CD14-positive monocyte (primary cell): ENCODE measurements at regions not wholly inside any gene's neighbourhood (a gene's known extent, or its start where the extent isn't known, plus 50 kb on each side); places are given as distances from the start of the nearest gene placed in this dataset.

Source experiments
- DNase-seq, 3 donors: peaks; one replicate each; pipeline ENCODE4 v3.0.0-alpha.2; 2011 to 2022
- H2AFZ ChIP-seq: 2 replicates; pipeline ENCODE4 v1.6.0; 2012; ENCODE audit warnings: mild to moderate bottlenecking, low read depth, low read length, inconsistent platforms; ENCODE audit not compliant: insufficient read depth, poor library complexity, severe bottlenecking
- H3K27ac ChIP-seq, 2 donors: 1 replicate in 1 of 2; 2 replicates in 1 of 2; pipeline ENCODE4 v1.5.1; 2012 to 2013; ENCODE audit warnings: low read length in 2 of 2, control low read depth in 1 of 2, inconsistent platforms in 1 of 2, low read depth in 1 of 2, mild to moderate bottlenecking in 1 of 2
- H3K27me3 ChIP-seq, 2 donors: one replicate each; pipeline versions ENCODE4 v1.6.0 to v1.6.1; 2011 to 2013; ENCODE audit warnings: low read length in 2 of 2; ENCODE audit not compliant: control insufficient read depth in 2 of 2, insufficient read depth in 2 of 2
- H3K36me3 ChIP-seq, 2 donors: replicated peaks in 1 of 2; 1 replicate in 1 of 2; 2 replicates in 1 of 2; pipeline versions ENCODE4 v1.5.1 to v1.6.1; 2012 to 2013; ENCODE audit warnings: low read length in 2 of 2, control low read depth in 1 of 2, inconsistent platforms in 1 of 2, mild to moderate bottlenecking in 1 of 2; ENCODE audit not compliant: insufficient read depth in 2 of 2, control insufficient read depth in 1 of 2
- H3K4me1 ChIP-seq, 2 donors: 1 replicate in 1 of 2; 2 replicates in 1 of 2; pipeline versions ENCODE4 v1.5.1 to v1.6.1; 2012 to 2013; ENCODE audit warnings: low read length in 2 of 2, control low read depth in 1 of 2, inconsistent platforms in 1 of 2, mild to moderate bottlenecking in 1 of 2, moderate library complexity in 1 of 2; ENCODE audit not compliant: insufficient read depth in 2 of 2, control insufficient read depth in 1 of 2
- H3K4me2 ChIP-seq: replicated peaks from 2 replicates; pipeline ENCODE3; 2012; ENCODE audit warnings: low read length, moderate library complexity, mild to moderate bottlenecking; ENCODE audit not compliant: poor library complexity, severe bottlenecking; ENCODE audit errors: extremely low read depth
- H3K4me3 ChIP-seq, 3 experiments: fragments of 200-600 bp in 1 of 3; sonication (generic) in 1 of 3; replicated peaks in 1 of 3; 1 replicate in 2 of 3; 2 replicates in 1 of 3; pipeline ENCODE4 v1.5.1; 2011 to 2013; ENCODE audit warnings: low read length in 3 of 3, mild to moderate bottlenecking in 3 of 3, control low read depth in 2 of 3, low read depth in 2 of 3, inconsistent platforms in 1 of 3, moderate library complexity in 1 of 3
- H3K79me2 ChIP-seq: 2 replicates; pipeline ENCODE4 v1.6.0; 2012; ENCODE audit warnings: mild to moderate bottlenecking, control low read depth, inconsistent platforms, low read length, moderate library complexity; ENCODE audit not compliant: insufficient read depth
- H3K9ac ChIP-seq: 2 replicates; pipeline ENCODE4 v1.6.0; 2017; ENCODE audit warnings: low read length, mild to moderate bottlenecking; ENCODE audit not compliant: insufficient read depth, poor library complexity, severe bottlenecking
- H3K9me3 ChIP-seq, 2 donors: replicated peaks in 1 of 2; 1 replicate in 1 of 2; 2 replicates in 1 of 2; pipeline versions ENCODE4 v1.5.1 to v1.6.1; 2012 to 2013; ENCODE audit warnings: low read length in 2 of 2, control low read depth in 1 of 2; ENCODE audit not compliant: control insufficient read depth in 1 of 2, insufficient read depth in 1 of 2
- H4K20me1 ChIP-seq: 2 replicates; pipeline ENCODE4 v1.6.0; 2012; ENCODE audit warnings: mild to moderate bottlenecking, low read length, control low read depth, moderate library complexity; ENCODE audit not compliant: insufficient read depth
- H3K27ac Mint-ChIP-seq, 7 donors: one replicate each; pipeline ENCODE4 v1.8.0; 2020; ENCODE audit warnings: mild to moderate bottlenecking in 7 of 7, mixed read lengths in 7 of 7, moderate library complexity in 6 of 7, inconsistent platforms in 2 of 7
- H3K27me3 Mint-ChIP-seq, 3 donors: one replicate each; pipeline ENCODE4 v1.8.0; 2021 to 2022; ENCODE audit warnings: low read depth in 3 of 3, mild to moderate bottlenecking in 3 of 3, mixed read lengths in 3 of 3, moderate library complexity in 3 of 3, inconsistent platforms in 1 of 3
- H3K36me3 Mint-ChIP-seq, 2 donors: one replicate each; pipeline ENCODE4 v1.8.0; 2020; ENCODE audit warnings: mixed read lengths in 2 of 2, inconsistent platforms in 1 of 2, mild to moderate bottlenecking in 1 of 2
- H3K4me1 Mint-ChIP-seq: one replicate; pipeline ENCODE4 v1.8.0; 2020; ENCODE audit warnings: mild to moderate bottlenecking, mixed read lengths
- H3K4me3 Mint-ChIP-seq, 2 donors: one replicate each; pipeline ENCODE4 v1.8.0; 2020; ENCODE audit warnings: mild to moderate bottlenecking in 2 of 2, mixed read lengths in 2 of 2, moderate library complexity in 1 of 2
- H3K9me3 Mint-ChIP-seq, 7 donors: one replicate each; pipeline ENCODE4 v1.8.0; 2020 to 2022; ENCODE audit warnings: mixed read lengths in 7 of 7, mild to moderate bottlenecking in 6 of 7, moderate library complexity in 6 of 7, inconsistent platforms in 2 of 7
- CTCF ChIP-seq: fragments of 200-600 bp; IDR thresholded peaks from one replicate; pipeline ENCODE4 v1.8.0; 2022; ENCODE audit warnings: antibody characterized with exemption, mild to moderate bottlenecking
- WGBS: methylation state at CpG from one replicate; pipeline ENCODE4 v1.1.5; 2013; ENCODE audit warnings: missing lambda C conversion rate; ENCODE audit not compliant: insufficient coverage; 5-methylcytosine and 5-hydroxymethylcytosine counted together
- intact Hi-C, 2 donors: fragments of 100-400 bp; cut with micrococcal nuclease; formaldehyde crosslinking; loops; one replicate each; pipeline versions ENCODE4 v1.15.0 to v1.15.1; 2023

DNA sequence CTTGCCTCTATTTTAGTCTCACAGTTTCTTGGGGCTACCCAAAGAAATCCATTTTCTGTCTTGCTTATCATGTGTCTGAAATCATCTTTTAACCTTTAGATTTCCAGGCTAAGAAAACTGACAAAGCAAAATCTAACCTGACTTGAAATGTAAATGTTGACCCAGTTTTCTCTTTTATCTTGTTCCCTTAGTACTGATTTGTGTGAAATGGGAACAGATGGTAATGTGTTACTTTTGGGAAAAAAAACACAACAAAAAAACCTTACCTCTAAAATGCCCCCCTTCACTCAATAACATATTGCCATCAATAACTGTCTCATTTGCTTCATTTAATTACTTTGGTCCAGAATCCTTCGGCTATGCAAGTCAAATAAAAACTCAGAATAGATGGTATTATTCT is 383.2 kb upstream of the DCN start:
- H3K9ac ChIP-seq, result no peak overlapping the region
- H3K9me3 ChIP-seq, result no peaks in the 10 kb centered on the region
- Mint-ChIP-seq H3K9me3 (peaks cover 0 to 4% (median 0%) of the 10 kb centered on the region in 7 donors), H3K27ac (no peak overlapping the region), H3K27me3 (peaks cover 0 to 7% (median 2%) of the 10 kb centered on the region in 3 donors), H3K36me3 (no peaks in the 10 kb centered on the region), H3K4me1 (peaks cover 3% of the 10 kb centered on the region), H3K4me3 (no peak overlapping the region)
- no peaks in the 10 kb centered on the region for H4K20me1 ChIP-seq
- no CpG with 5 or more reads among the region's 1 CpG for WGBS
- no peak for TF ChIP-seq CTCF
- no peaks in the 10 kb centered on the region for H3K36me3 ChIP-seq
- H3K4me1 ChIP-seq, result no peaks in the 10 kb centered on the region
- H3K4me2 ChIP-seq, result no peak overlapping the region
- no peak overlapping the region for H2AFZ ChIP-seq
- no peaks in the 10 kb centered on the region for H3K27me3 ChIP-seq
- no peak overlapping the region for H3K27ac ChIP-seq
- intact Hi-C loops, result no loop called here
- H3K4me3 ChIP-seq, result no peak overlapping the region
- no peak for DNase-seq
- H3K79me2 ChIP-seq, result no peaks in the 10 kb centered on the region

GRCh38 chr12:91565246-91565645 is 382.6 kb upstream of the DCN start:
- TF ChIP-seq CTCF, result no peak
- intact Hi-C loops, result no loop called here
- H3K4me2 ChIP-seq, result no peak overlapping the region
- H3K36me3 ChIP-seq, result no peaks in the 10 kb centered on the region
- no peaks in the 10 kb centered on the region for H3K27me3 ChIP-seq
- no peaks in the 10 kb centered on the region for H3K4me1 ChIP-seq
- Mint-ChIP-seq H3K36me3 (no peaks in the 10 kb centered on the region), H3K27ac (no peak overlapping the region), H3K9me3 (peaks cover 0 to 4% (median 0%) of the 10 kb centered on the region in 7 donors), H3K27me3 (peaks cover 0 to 6% (median 2%) of the 10 kb centered on the region in 3 donors), H3K4me1 (peaks cover 3% of the 10 kb centered on the region), H3K4me3 (no peak overlapping the region)
- H3K79me2 ChIP-seq, result no peaks in the 10 kb centered on the region
- no peak overlapping the region for H2AFZ ChIP-seq
- no peaks in the 10 kb centered on the region for H4K20me1 ChIP-seq
- no peak overlapping the region for H3K9ac ChIP-seq
- no peak for DNase-seq
- H3K9me3 ChIP-seq, result no peaks in the 10 kb centered on the region
- WGBS, result no CpG with 5 or more reads among the region's 4 CpGs
- H3K4me3 ChIP-seq, result no peak overlapping the region
- H3K27ac ChIP-seq, result no peak overlapping the region
